Trophoblast cell (in vitro differentiated cells and primary cell): ENCODE measurements at regions not wholly inside any gene's neighbourhood (a gene's known extent, or its start where the extent isn't known, plus 50 kb on each side); places are given as distances from the start of the nearest gene placed in this dataset.

Experiments used
- DNase-seq, 2 donors: peaks; one replicate each; pipeline ENCODE4 v3.0.0-alpha.2; 2016
- H2AFZ ChIP-seq: 2 replicates; pipeline ENCODE4 v1.6.1; 2013; ENCODE audit warnings: low read length, moderate library complexity, mild to moderate bottlenecking; ENCODE audit not compliant: insufficient read depth, poor library complexity
- H2AK5ac ChIP-seq: 2 replicates; pipeline ENCODE4 v1.6.1; 2013; ENCODE audit warnings: mild to moderate bottlenecking, low read length
- H2BK120ac ChIP-seq: 2 replicates; pipeline ENCODE4 v1.6.1; 2013; ENCODE audit warnings: low read length, mild to moderate bottlenecking, moderate library complexity; ENCODE audit not compliant: insufficient read depth, poor library complexity
- H2BK12ac ChIP-seq: 2 replicates; pipeline ENCODE4 v1.6.1; 2013; ENCODE audit warnings: mild to moderate bottlenecking, low read length, moderate library complexity
- H2BK5ac ChIP-seq: 2 replicates; pipeline ENCODE4 v1.6.1; 2013; ENCODE audit warnings: low read length, low read depth, moderate library complexity, mild to moderate bottlenecking; ENCODE audit not compliant: poor library complexity
- H3K14ac ChIP-seq: 2 replicates; pipeline ENCODE4 v1.6.1; 2013; ENCODE audit warnings: mild to moderate bottlenecking, low read length
- H3K18ac ChIP-seq: 2 replicates; pipeline ENCODE4 v1.6.1; 2013; ENCODE audit warnings: mild to moderate bottlenecking, low read length
- H3K23ac ChIP-seq: 2 replicates; pipeline ENCODE4 v1.6.1; 2013; ENCODE audit warnings: low read length
- H3K27ac ChIP-seq: 2 replicates; pipeline ENCODE4 v1.5.1; 2013; ENCODE audit warnings: low read depth, mild to moderate bottlenecking, inconsistent platforms, low read length, moderate library complexity
- H3K27me3 ChIP-seq: 2 replicates; pipeline ENCODE4 v1.6.1; 2013; ENCODE audit warnings: inconsistent platforms, mild to moderate bottlenecking, low read length, moderate library complexity; ENCODE audit not compliant: insufficient read depth
- H3K36me3 ChIP-seq, 2 experiments: 1 replicate in 1 of 2; 2 replicates in 1 of 2; pipeline ENCODE4 v1.6.1; 2013; ENCODE audit warnings: low read length in 2 of 2, mild to moderate bottlenecking in 2 of 2, moderate library complexity in 1 of 2; ENCODE audit not compliant: insufficient read depth in 2 of 2, control insufficient read depth in 1 of 2
- H3K4ac ChIP-seq: 2 replicates; pipeline ENCODE4 v1.6.1; 2013; ENCODE audit warnings: low read depth, mild to moderate bottlenecking, low read length, moderate library complexity
- H3K4me1 ChIP-seq, 2 experiments: 1 replicate in 1 of 2; 2 replicates in 1 of 2; pipeline ENCODE4 v1.6.1; 2013; ENCODE audit warnings: low read length in 2 of 2, mild to moderate bottlenecking in 2 of 2, moderate library complexity in 1 of 2; ENCODE audit not compliant: insufficient read depth in 2 of 2, control insufficient read depth in 1 of 2
- H3K4me2 ChIP-seq: 2 replicates; pipeline ENCODE4 v1.6.1; 2013; ENCODE audit warnings: inconsistent platforms, mild to moderate bottlenecking, low read length, moderate library complexity
- H3K4me3 ChIP-seq: 2 replicates; pipeline ENCODE4 v1.5.1; 2013; ENCODE audit warnings: mild to moderate bottlenecking, low read depth, low read length, inconsistent platforms
- H3K79me1 ChIP-seq: one replicate; pipeline ENCODE4 v1.6.1; 2013; ENCODE audit warnings: low read length
- H3K79me2 ChIP-seq: 2 replicates; pipeline ENCODE4 v1.6.1; 2013; ENCODE audit warnings: low read length, mild to moderate bottlenecking; ENCODE audit not compliant: control insufficient read depth, insufficient read depth, poor library complexity
- H3K9ac ChIP-seq: 2 replicates; pipeline ENCODE4 v1.6.1; 2013; ENCODE audit warnings: mild to moderate bottlenecking, low read length
- H3K9me3 ChIP-seq: 2 replicates; pipeline ENCODE4 v1.6.1; 2013; ENCODE audit warnings: low read depth, mild to moderate bottlenecking, control low read depth, inconsistent platforms, low read length; ENCODE audit not compliant: insufficient read depth
- H4K12ac ChIP-seq: 2 replicates; pipeline ENCODE4 v1.6.1; 2013; ENCODE audit warnings: low read depth, mild to moderate bottlenecking, low read length, moderate library complexity
- H4K8ac ChIP-seq: 2 replicates; pipeline ENCODE4 v1.6.1; 2013; ENCODE audit warnings: low read depth, mild to moderate bottlenecking, low read length, moderate library complexity
- H4K91ac ChIP-seq: one replicate; pipeline ENCODE4 v1.6.1; 2013; ENCODE audit warnings: low read depth, mild to moderate bottlenecking, low read length, moderate library complexity
- WGBS: extraction: QIAGEN DNeasy Blood & Tissue Kit; methylation state at CpG from one replicate; pipeline ENCODE4 v1.1.7; 2013; ENCODE audit warnings: missing lambda C conversion rate; ENCODE audit not compliant: insufficient read length, insufficient coverage; ENCODE audit errors: extremely low coverage; 5-methylcytosine and 5-hydroxymethylcytosine counted together

DNA sequence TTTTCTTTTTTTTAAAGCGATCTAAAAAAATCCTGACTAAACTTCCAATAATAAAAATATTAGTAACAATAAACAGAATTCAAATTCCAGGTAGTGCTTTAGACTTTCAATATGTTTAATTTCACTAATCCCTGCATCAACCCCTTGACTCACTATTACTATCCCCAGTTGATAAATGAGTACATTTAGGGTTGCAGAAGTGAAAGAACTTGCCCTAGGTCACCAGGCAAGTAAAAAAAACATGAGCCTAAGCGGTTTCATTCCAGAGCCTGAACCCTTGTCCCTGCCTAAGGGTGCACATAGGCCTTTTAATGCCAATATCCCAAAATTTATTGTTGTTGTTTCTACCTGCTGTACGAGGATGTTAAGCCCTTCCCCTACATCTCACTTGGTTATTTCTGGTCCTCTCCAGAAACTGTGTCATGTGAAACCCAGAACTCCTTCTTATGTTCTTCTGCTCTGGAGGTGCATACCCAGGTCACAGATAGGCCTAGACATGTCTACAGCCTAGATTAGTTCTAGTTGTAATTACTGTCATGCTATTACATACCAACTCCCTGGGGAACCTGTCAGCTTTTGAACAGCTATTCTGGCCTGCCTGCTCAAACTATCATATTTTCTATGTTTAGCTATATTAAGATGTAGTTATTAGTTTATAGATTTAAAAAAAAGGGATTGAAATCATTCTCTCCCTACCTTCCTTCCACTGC, 244.5 kb upstream of the PITX2 start:
- no peak overlapping the region for H3K9ac ChIP-seq
- no peak overlapping the region for H3K4me3 ChIP-seq
- no peak overlapping the region for H3K4me2 ChIP-seq
- H3K36me3 ChIP-seq = no peaks in the 10 kb centered on the region
- H3K4ac ChIP-seq = no peak overlapping the region
- H2AK5ac ChIP-seq = no peak overlapping the region
- H4K91ac ChIP-seq = no peak overlapping the region
- no peak overlapping the region for H2BK12ac ChIP-seq
- no peak overlapping the region for H4K12ac ChIP-seq
- DNase-seq = no peak
- H3K27ac ChIP-seq = no peak overlapping the region
- no peak overlapping the region for H2BK5ac ChIP-seq
- H2BK120ac ChIP-seq = no peak overlapping the region
- H4K8ac ChIP-seq = no peak overlapping the region
- no CpG with 5 or more reads among the region's 3 CpGs for WGBS
- H3K18ac ChIP-seq = no peak overlapping the region
- H3K79me2 ChIP-seq = no peaks in the 10 kb centered on the region
- H3K14ac ChIP-seq = no peak overlapping the region
- no peaks in the 10 kb centered on the region for H3K79me1 ChIP-seq
- H3K27me3 ChIP-seq = no peaks in the 10 kb centered on the region
- H3K9me3 ChIP-seq = no peaks in the 10 kb centered on the region
- H3K23ac ChIP-seq = no peak overlapping the region
- no peak overlapping the region for H2AFZ ChIP-seq
- H3K4me1 ChIP-seq = no peaks in the 10 kb centered on the region

GRCh38 chr4:110867981-110868720, 245.3 kb upstream of the PITX2 start:
- no peak overlapping the region for H3K18ac ChIP-seq
- DNase-seq = peak in 1 of 2 donors; percentile 33
- no peak overlapping the region for H2BK5ac ChIP-seq
- H4K8ac ChIP-seq = no peak overlapping the region
- no peak overlapping the region for H3K4me3 ChIP-seq
- H3K79me2 ChIP-seq = no peaks in the 10 kb centered on the region
- no peak overlapping the region for H2AK5ac ChIP-seq
- H4K12ac ChIP-seq = no peak overlapping the region
- H3K9ac ChIP-seq = no peak overlapping the region
- H3K36me3 ChIP-seq = no peaks in the 10 kb centered on the region
- H3K27ac ChIP-seq = no peak overlapping the region
- WGBS = no CpG with 5 or more reads among the region's 2 CpGs
- no peaks in the 10 kb centered on the region for H3K27me3 ChIP-seq
- no peak overlapping the region for H3K23ac ChIP-seq
- H4K91ac ChIP-seq = no peak overlapping the region
- no peak overlapping the region for H3K4ac ChIP-seq
- no peak overlapping the region for H2BK120ac ChIP-seq
- no peak overlapping the region for H2BK12ac ChIP-seq
- no peaks in the 10 kb centered on the region for H3K4me1 ChIP-seq
- no peak overlapping the region for H2AFZ ChIP-seq
- H3K79me1 ChIP-seq = no peaks in the 10 kb centered on the region
- no peaks in the 10 kb centered on the region for H3K9me3 ChIP-seq
- no peak overlapping the region for H3K14ac ChIP-seq
- H3K4me2 ChIP-seq = no peak overlapping the region

GRCh38 chr4:110869114-110869513, 246.2 kb upstream of the PITX2 start:
- no peak overlapping the region for H2BK5ac ChIP-seq
- H3K4me1 ChIP-seq = no peaks in the 10 kb centered on the region
- no peaks in the 10 kb centered on the region for H3K79me1 ChIP-seq
- H3K14ac ChIP-seq = no peak overlapping the region
- H3K4me2 ChIP-seq = no peak overlapping the region
- no peak overlapping the region for H4K8ac ChIP-seq
- WGBS = no CpG with 5 or more reads among the region's 2 CpGs
- H2BK12ac ChIP-seq = no peak overlapping the region
- no peak overlapping the region for H3K23ac ChIP-seq
- no peak overlapping the region for H3K9ac ChIP-seq
- H3K27me3 ChIP-seq = no peaks in the 10 kb centered on the region
- no peaks in the 10 kb centered on the region for H3K36me3 ChIP-seq
- no peak overlapping the region for H4K91ac ChIP-seq
- H3K4me3 ChIP-seq = no peak overlapping the region
- no peak overlapping the region for H3K4ac ChIP-seq
- H2BK120ac ChIP-seq = no peak overlapping the region
- no peak overlapping the region for H3K18ac ChIP-seq
- no peaks in the 10 kb centered on the region for H3K79me2 ChIP-seq
- no peak overlapping the region for H2AK5ac ChIP-seq
- DNase-seq = no peak
- no peaks in the 10 kb centered on the region for H3K9me3 ChIP-seq
- H4K12ac ChIP-seq = no peak overlapping the region
- no peak overlapping the region for H3K27ac ChIP-seq
- no peak overlapping the region for H2AFZ ChIP-seq

GRCh38 chr4:110869862-110870572, 247.1 kb upstream of the PITX2 start:
- Histone ChIP-seq H2AK5ac (no peak overlapping the region), H2BK120ac (no peak overlapping the region), H3K23ac (no peak overlapping the region), H4K8ac (no peak overlapping the region), H3K27me3 (no peaks in the 10 kb centered on the region), H3K36me3 (no peaks in the 10 kb centered on the region), H3K4me2 (no peak overlapping the region), H3K79me1 (no peaks in the 10 kb centered on the region), H2BK12ac (no peak overlapping the region), H3K27ac (no peak overlapping the region), H3K79me2 (no peaks in the 10 kb centered on the region), H3K4me1 (no peaks in the 10 kb centered on the region), H4K91ac (no peak overlapping the region), H4K12ac (no peak overlapping the region), H2AFZ (no peak overlapping the region), H3K18ac (no peak overlapping the region), H3K4me3 (no peak overlapping the region), H3K9me3 (no peaks in the 10 kb centered on the region), H3K14ac (no peak overlapping the region), H3K4ac (no peak overlapping the region), H2BK5ac (no peak overlapping the region), H3K9ac (no peak overlapping the region)
- WGBS = no CpG with 5 or more reads among the region's 1 CpG
- DNase-seq = no peak
